Neutrophil (primary cell): ENCODE measurements at regions not wholly inside any gene's neighbourhood (a gene's known extent, or its start where the extent isn't known, plus 50 kb on each side); places are given as distances from the start of the nearest gene placed in this dataset.

Experiments used
- H3K27ac ChIP-seq: fragments of 200-600 bp; sonication (generic); 2 replicates; pipeline ENCODE4 v1.5.1; 2016; ENCODE audit warnings: mild to moderate bottlenecking, moderate library complexity
- H3K27me3 ChIP-seq: fragments of 200-600 bp; sonication (generic); 2 replicates; pipeline ENCODE4 v1.6.0; 2016; ENCODE audit warnings: mild to moderate bottlenecking
- H3K36me3 ChIP-seq: fragments of 200-600 bp; sonication (generic); 2 replicates; pipeline ENCODE4 v1.5.1; 2017
- H3K4me1 ChIP-seq, 2 experiments: fragments of 200-600 bp in 1 of 2; sonication (generic) in 1 of 2; 1 replicate in 1 of 2; 2 replicates in 1 of 2; pipeline versions ENCODE4 v1.5.1 to v1.6.1; 2013 to 2016; ENCODE audit warnings: low read depth in 1 of 2, low read length in 1 of 2, mild to moderate bottlenecking in 1 of 2, moderate library complexity in 1 of 2; ENCODE audit not compliant: control insufficient read depth in 1 of 2, insufficient read depth in 1 of 2
- H3K4me3 ChIP-seq, 2 experiments: fragments of 200-600 bp in 1 of 2; sonication (generic) in 1 of 2; 1 replicate in 1 of 2; 2 replicates in 1 of 2; pipeline ENCODE4 v1.5.1; 2013 to 2016; ENCODE audit warnings: low read depth in 1 of 2, low read length in 1 of 2, mild to moderate bottlenecking in 1 of 2, moderate library complexity in 1 of 2
- H3K9me3 ChIP-seq: fragments of 200-600 bp; sonication (generic); 2 replicates; pipeline ENCODE4 v1.5.1; 2016
- CTCF ChIP-seq: fragments of 200-600 bp; sonication (generic); IDR thresholded peaks from 2 replicates; pipeline ENCODE4 v1.5.1; 2016; ENCODE audit warnings: antibody characterized with exemption

DNA sequence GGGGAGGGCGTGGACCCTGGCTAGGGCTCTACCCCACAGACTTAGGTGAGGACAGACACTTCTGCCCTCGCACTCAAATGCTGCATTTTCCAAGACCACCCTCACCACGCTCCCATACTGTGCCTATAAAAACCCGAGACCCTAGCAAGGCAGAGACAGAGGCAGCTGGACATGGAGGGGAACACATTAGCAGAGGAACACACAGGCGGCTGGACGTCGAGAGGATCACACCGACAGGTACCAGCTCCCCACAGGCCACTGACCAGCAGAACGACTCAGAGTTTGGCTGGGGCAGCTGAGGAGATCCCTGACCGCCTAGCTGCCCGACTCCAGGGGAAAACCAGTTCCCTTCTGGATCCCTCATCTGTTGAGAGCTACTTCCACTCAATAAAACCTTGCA lies 338.2 kb upstream of the SMIM30 start:
- Histone ChIP-seq H3K36me3 (no peaks in the 10 kb centered on the region), H3K4me3 (no peak overlapping the region), H3K4me1 (no peaks in the 10 kb centered on the region), H3K9me3 (no peaks in the 10 kb centered on the region), H3K27ac (no peak overlapping the region), H3K27me3 (no peaks in the 10 kb centered on the region)
- no peak for TF ChIP-seq CTCF

GRCh38 chr7:113454597-113455169 lies 336.3 kb upstream of the SMIM30 start:
- Histone ChIP-seq H3K4me3 (no peak overlapping the region), H3K4me1 (no peaks in the 10 kb centered on the region), H3K36me3 (no peaks in the 10 kb centered on the region), H3K27ac (no peak overlapping the region), H3K27me3 (no peaks in the 10 kb centered on the region), H3K9me3 (no peaks in the 10 kb centered on the region)
- TF ChIP-seq CTCF, result no peak

DNA sequence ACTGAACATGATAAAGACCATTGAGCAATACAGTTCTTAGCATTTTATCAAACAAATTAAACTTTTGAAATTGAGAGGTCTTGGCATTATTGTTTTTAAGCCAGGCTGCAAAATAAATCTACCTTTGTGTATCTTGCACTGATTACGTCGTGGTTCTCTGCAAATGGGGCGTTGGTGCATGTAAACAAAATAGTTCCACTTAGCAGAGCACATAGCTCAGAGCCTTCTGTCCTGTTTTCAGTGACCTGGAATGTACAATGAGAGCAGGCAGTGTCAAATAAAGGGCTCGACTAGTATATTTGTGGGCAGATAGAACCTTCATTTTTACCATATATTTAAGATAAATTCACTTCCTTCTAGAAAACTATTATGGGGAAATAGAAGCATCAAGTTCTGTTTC lies 333.9 kb upstream of the SMIM30 start:
- TF ChIP-seq CTCF, result no peak
- Histone ChIP-seq H3K4me1 (no peaks in the 10 kb centered on the region), H3K27ac (no peak overlapping the region), H3K36me3 (no peaks in the 10 kb centered on the region), H3K4me3 (no peak overlapping the region), H3K9me3 (no peaks in the 10 kb centered on the region), H3K27me3 (no peaks in the 10 kb centered on the region)

- no peak overlapping the region for H3K4me3 ChIP-seq
- no peak overlapping the region for H3K27ac ChIP-seq
- H3K27me3 ChIP-seq, result no peaks in the 10 kb centered on the region
- no peaks in the 10 kb centered on the region for H3K4me1 ChIP-seq
- H3K36me3 ChIP-seq, result no peaks in the 10 kb centered on the region
- no peaks in the 10 kb centered on the region for H3K9me3 ChIP-seq
- TF ChIP-seq CTCF, result no peak
Observed at GRCh38 chr7:113446791-113447190, 328.4 kb upstream of the SMIM30 start.

DNA sequence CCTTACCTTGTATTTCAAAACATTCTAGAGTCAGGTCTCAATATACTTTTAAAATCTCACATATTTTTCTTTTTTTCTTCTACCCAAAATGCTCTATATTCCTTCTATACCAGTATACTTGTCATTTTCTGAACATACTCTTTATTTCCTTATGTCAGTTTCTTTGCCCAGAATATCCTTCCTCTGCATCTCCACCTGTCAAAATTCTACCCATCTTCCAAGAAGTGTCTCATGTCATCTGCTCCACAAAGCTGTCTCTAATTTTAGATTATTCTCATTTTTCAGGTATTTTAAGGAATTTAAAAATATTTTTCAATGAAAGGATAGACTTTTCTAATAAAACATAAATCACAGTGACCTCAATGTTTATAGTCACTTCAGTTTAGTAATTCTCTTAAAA lies 328.0 kb upstream of the SMIM30 start:
- Histone ChIP-seq H3K27me3 (no peaks in the 10 kb centered on the region), H3K4me1 (no peaks in the 10 kb centered on the region), H3K4me3 (no peak overlapping the region), H3K36me3 (no peaks in the 10 kb centered on the region), H3K27ac (no peak overlapping the region), H3K9me3 (no peaks in the 10 kb centered on the region)
- no peak for TF ChIP-seq CTCF

DNA sequence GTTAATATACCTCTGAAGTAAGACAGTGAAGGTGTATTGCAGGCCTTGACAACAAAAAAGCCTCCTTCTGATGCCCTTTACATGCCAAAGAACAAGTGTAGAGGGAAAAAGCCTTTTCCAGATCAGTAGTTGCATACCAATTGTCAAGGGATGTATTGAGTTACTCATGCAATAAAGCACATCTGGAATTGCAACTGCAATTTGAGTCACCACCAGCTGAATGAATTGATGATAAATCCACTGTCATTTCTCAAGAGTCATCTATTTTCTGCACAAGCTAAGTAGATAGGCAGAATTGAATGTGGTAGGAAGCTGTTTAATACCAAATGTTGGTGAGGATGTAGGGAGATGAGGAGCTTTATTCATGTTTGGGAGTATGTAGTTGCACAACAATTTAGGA lies 325.9 kb upstream of the SMIM30 start:
- Histone ChIP-seq H3K27me3 (no peaks in the 10 kb centered on the region), H3K4me3 (no peak overlapping the region), H3K9me3 (no peaks in the 10 kb centered on the region), H3K4me1 (no peaks in the 10 kb centered on the region), H3K27ac (no peak overlapping the region), H3K36me3 (no peaks in the 10 kb centered on the region)
- no peak for TF ChIP-seq CTCF
